Renal cortical epithelial cell (primary cell): ENCODE measurements at regions not wholly inside any gene's neighbourhood (a gene's known extent, or its start where the extent isn't known, plus 50 kb on each side); places are given as distances from the start of the nearest gene placed in this dataset.

ENCODE experiments used
- DNase-seq: peaks from one replicate; pipeline ENCODE4 v3.0.0-alpha.2; 2011; ENCODE audit warnings: low read depth

GRCh38 chr11:69378303-69379141 lies 84.6 kb downstream of the MYEOV start:
- no peak for DNase-seq

DNA sequence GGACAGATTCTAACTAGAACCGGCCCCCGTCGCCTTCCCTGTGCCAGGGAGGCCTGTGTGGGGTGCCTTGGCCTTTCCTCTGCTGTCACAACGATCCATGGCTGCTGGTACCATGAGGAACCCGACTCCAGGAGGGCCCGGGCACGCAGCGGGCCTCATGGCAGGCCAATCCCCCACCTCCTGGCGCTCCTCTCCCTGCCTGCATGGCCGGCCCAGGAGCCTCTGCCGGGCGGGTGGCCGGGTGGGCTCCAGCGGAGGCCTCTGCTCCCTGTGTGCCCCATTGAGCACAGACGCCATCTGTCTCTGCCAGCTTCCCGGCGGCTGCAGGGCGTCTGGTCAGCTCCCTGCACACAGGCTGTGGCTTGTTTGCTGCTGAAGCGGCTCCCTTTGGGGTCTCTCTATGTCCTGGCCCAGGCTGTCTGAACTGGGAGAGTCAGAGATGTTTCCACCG lies 86.5 kb downstream of the MYEOV start:
- no peak for DNase-seq

DNA sequence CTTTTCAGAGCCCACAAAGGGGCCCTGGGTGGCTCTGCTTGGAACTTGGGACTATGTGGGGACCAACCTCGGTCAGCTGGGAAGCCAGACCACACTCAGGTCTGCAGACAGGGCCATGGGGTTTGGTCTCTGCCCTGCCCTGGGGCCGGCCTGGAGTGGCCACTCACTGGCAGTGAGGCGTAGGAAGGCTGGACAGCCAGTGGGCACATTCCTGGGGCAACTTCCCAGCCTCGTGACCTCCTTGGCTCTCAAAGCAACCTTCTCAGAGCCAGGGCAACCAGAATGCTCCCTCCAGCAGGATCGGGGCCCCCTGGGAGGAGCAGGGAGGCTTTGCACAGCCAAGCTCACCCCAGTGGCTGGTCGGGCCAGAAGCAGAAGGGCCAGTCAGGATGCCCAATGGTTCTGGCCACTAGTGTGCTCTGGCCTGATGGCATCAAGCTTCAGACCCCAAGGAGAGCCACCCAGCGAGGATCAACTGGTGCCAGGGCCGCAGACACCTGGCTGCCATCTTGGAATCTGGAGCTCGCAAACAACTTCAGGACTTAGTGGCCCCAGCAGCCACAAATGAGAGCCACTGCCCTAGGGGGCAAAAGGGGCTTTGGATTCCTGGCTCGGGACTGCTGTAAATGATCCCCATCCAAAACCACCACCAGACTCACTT lies 87.1 kb downstream of the MYEOV start:
- DNase-seq, result no peak

- DNase-seq, result no peak
Observed at GRCh38 chr11:69381681-69382130, 87.8 kb downstream of the MYEOV start.

GRCh38 chr11:69382131-69383128 lies 88.5 kb downstream of the MYEOV start:
- DNase-seq, result no peak

- no peak for DNase-seq
Observed at GRCh38 chr11:69383372-69384250, 89.7 kb downstream of the MYEOV start.

DNA sequence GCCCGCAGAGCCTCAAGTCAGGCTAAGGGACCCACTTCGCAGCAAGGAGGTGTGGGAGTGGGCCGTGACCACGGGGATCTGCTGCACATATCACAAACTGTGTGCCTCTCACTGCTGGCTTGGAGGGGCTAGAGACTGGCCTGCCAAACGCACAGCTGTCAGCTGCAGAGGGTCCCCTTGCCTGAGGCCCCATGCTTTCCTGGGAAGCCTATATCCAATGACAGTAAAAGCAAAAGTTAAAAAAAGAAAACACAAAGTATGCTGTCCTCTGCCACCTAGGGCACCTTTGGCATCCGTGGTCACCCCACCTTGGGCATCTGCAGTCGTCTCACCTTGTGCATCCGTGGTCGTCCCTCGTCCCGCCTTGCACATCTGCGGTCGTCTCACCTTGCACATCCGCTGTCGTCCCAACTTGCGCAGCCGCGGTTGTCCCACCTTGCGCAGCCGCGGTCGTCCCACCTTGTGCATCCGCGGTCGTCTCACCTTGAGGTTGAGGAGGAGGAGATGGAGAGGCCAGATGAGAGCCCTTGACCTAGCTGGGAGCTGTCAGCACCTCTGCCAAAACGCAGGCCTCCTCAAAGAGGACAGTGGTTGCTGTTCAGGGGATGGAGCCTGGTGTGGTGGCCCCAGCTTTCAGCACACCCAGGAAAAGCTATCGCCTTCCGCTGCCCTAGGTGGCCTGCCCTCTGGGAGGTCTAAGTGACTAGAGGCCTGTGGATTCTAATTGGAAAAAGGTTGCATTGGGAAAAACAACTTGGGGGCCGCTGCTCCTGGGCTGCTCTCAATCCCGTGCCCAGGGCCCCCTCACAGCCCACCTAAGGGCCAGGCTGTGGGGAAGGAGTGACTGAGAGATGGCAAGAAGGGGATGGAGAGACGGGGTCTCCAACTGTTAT lies 90.5 kb downstream of the MYEOV start:
- no peak for DNase-seq

DNA sequence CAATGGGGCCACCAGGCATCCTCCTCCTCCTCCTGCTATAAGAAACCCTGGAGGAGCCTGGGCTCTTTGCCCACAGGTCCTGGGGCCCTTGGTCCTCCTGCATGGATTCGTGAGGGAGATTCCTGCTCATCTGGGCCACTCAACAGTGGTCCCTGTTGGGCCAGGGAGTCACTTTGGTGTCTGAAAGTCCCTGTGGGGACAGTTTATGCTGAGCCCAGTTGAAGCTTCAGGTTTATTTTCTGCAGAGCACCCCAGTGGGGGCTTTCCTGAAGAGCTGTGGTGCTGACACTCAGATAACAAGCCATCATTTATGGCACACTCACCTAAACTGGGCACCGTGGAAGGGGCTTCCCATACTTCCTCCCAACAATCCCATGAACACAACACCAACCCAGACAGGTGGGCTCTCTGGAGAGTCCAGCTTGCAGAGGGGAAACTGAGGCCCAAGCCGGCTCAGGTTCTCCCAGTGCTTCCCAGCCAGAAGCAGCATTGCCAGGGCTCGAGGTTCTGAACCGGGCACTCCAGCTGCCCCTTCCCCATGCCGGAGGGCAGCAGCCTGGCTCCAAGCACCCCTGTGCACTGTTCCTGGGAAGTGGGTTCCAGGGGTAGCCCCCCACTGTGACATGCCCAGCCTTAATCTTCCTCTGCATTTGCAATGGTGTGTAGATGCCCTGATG lies 91.3 kb downstream of the MYEOV start:
- DNase-seq, result no peak

DNA sequence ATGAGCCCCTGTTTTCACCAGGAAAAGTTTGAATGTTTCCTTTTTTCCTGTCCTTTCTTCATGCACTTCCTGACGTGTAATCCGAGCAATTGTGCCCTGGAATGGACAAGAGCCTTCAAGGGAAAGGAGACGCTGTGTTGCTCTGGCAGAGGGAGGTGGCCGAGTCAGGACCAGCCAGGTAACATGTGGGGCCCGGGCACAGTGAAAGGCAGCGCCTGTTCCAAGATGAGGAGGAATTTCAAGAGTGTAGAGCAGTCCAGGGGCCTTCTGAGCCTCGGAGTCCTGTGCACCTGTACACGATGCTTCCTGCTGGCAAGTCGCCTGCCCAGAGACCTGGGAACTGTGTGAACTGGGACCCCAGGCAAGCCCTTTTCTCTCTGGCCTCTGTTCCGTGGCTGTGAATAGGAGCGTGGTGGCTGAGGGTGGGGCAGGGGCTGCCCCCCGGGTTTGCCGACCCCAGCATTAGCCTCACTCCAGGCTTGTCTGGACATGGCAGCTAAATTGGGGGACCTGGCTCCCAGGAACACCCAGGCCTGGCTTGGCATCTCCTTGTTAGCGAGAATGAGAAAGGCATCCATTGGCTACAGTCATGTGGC lies 92.0 kb downstream of the MYEOV start:
- DNase-seq, result no peak

GRCh38 chr11:69386594-69387408 lies 92.8 kb downstream of the MYEOV start:
- DNase-seq, result no peak

DNA sequence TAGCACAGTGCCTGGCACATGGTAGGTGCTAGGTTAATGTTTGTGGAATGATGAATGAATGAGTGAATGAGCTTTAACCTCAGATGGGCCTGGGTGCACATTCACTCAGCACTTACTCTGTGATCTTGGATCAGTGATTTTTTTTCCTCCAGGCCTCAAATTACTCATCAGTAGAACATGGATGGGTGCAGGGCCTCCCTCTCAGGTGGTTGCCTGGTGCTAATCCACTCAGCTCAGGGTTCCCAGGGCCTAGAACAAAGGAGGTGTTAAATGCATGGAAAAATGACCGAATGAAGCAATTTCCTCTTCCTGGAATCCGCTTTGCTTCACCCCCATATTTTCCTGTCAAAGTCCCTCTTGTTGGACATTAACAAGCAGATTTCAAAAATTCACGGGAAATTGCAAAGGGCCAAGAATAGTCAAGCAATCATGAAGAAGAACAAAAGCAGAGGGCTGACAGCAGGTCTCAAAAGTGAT lies 93.5 kb downstream of the MYEOV start:
- peak; percentile 47 for DNase-seq

DNA sequence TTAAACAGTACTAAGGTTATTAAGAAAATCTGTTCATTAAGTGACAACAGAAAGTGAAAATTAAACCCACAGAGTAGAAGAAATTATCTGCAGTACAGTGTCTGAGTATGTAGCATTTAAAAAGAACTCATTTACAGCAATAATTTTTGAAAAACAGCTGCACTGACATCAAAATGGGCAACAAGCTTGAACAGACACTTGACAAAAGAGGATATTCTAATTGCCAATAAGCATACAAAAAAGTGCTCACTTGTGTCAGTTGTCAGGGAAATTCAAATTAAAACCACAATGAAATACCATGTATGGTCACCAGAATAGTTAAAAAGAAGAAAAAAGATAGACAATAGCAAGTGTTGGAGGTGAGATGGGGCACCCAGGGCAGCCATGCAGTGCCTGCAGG lies 93.3 kb upstream of the LINC01488 start:
- DNase-seq, result no peak

DNA sequence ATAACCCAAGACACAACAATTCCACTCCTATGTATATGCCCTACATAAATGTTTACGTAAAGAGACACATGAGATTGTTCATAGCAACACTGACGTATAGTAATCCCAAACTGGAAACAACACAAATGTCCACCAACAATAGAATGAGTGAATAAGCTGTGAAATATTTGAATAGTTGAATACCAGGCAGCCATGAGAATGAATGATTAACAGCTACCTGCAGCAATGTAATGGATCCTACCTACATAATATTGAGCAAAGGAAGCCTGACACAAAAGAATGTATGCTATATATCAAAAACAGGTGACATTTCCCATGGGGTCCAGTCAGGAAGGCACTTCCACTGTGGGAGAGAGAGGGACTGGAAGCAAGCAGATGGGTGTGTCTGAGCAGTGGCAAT lies 92.8 kb upstream of the LINC01488 start:
- peak; percentile 82 for DNase-seq

- no peak for DNase-seq
Observed at GRCh38 chr11:69390561-69390960, 90.9 kb upstream of the LINC01488 start.

- no peak for DNase-seq
Observed at GRCh38 chr11:69391192-69392103, 90.0 kb upstream of the LINC01488 start.

DNA sequence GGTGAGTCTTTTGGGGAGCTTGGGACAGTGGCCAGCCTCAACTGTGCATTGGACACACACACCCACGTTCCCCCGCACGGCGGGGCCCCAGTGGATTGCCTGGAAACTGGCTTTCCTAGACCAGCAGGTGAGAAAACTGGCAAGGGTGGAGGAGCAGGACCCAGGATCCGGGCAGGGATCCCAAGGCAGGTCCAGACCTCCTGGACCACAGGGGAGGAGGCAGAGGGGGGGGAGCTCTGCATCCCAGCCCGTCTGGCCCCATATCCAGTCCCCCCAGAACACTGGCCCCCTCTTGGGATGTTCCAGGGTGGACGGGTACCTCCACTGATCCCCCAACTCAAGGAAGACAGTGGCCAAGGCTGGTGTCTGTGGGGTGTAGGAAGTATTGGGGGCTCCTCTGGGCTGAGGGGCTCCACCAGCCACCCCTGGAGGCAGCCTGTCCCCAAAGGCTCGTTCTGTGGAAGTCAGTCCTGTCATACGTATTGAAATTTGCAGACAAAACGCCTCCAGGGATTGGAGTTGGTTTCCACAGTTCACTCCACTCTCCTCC lies 89.3 kb upstream of the LINC01488 start:
- DNase-seq, result no peak
